ENCODE measurements at regions not wholly inside any gene's neighbourhood (a gene's known extent, or its start where the extent isn't known, plus 50 kb on each side); places are given as distances from the start of the nearest gene placed in this dataset.

GRCh38 chrX:22325096-22325495 lies 52.4 kb downstream of the CBLL2 start:
- DNase-seq: peak; percentile 85

DNA sequence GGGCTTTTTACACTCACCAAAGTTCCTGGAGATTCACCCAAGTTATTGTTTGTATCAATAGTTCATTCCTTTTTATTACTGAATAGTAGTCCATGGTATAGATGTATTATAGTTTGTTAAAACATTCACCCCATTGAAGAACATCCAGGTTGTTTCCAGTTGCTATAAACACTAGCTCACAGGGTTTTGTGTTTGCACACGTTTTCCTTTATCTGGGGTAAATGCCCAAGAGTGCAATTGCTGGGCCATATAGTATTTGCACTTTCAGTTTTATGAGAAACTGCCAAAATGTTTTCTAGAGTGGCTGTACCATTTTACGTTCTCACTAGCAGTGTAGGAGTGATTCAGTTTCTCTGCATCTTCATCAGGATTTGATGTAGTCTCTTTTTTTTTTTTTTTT lies 57.1 kb downstream of the CBLL2 start:
- DNase-seq: no peak

- DNase-seq: peak; percentile 23
Observed at GRCh38 chrX:22338740-22339139, 66.0 kb downstream of the CBLL2 start.

DNA sequence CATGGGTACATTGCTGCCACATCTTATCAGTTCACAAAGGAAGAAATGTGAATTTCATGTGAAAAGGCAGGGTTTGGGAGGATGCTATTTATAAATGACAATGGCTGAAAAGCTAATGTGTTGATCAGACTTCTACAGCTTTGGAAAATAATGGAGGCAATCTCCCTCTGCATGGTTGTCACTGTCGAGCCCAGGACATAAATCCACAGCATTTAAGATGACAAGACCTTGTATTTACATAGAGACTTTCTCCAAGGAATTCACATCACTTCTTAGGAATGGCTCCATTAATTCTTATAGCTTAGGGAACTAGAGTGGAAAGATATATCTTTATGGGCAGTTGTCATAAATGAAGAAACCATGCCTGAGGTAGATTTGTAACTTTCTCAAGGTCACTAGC lies 66.7 kb downstream of the CBLL2 start:
- DNase-seq: no peak

- peak; percentile 39 for DNase-seq
Observed at GRCh38 chrX:22340022-22340616, 67.4 kb downstream of the CBLL2 start.

DNA sequence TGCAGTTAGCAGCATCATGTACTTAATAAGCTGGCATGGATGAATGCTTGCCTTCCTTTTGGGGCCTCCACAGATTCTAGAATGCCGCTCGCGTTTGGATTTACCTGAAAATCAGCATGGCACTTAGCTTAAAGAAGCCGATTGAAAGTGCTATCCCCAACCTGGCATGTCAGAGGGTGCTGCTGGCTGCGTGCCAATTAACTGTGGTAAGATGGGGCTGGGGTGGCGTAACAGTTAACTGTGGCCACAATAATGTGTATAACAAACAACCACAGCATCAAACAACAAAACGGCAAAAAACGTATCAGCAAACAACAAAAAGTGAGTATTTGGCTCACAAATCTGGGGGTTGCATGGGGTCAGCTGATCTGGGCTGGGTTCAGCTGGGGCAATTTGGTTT lies 70.5 kb downstream of the CBLL2 start:
- no peak for DNase-seq

- DNase-seq: peak; percentile 59
Observed at GRCh38 chrX:22345884-22346283, 73.2 kb downstream of the CBLL2 start.

DNA sequence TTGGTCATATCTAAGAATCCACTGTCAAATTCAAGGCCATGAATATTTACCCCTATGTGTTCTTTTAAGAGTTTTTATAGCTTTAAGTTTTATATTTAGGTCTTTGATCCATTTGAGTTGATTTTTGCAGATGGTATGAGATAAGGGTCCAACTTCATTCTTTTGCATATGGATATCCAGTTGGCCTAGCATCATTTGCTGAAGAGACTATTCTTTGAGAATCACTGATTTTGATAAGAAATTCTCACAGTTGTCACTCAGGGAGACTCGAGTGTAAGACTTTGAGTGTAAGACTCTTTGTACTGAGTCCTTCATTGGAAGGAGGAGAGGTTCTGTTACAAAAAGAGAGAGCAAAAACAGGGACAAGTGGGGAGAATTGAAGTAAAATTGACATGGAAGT lies 74.8 kb downstream of the CBLL2 start:
- DNase-seq: no peak

DNA sequence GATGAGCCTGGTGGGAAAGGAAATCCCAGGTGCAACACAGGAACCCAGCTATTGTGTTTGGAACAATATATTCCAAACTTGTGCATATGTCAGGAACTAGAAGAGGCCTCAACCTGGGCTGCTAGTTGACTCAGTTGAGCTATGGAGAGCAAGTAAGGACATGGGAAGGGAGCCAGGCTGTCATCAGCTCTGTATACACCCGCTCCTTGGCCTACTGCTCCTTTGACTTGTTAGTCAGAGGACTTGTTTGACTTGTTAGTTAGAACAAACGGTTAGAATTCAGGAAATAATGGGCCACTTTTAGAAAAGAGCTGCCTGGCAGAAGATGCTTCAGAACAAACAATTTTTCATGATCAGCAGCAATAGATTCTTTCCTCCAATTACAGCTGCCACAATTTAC lies 76.4 kb downstream of the CBLL2 start:
- DNase-seq: no peak

GRCh38 chrX:22351076-22351475 lies 78.4 kb downstream of the CBLL2 start:
- DNase-seq: no peak

DNA sequence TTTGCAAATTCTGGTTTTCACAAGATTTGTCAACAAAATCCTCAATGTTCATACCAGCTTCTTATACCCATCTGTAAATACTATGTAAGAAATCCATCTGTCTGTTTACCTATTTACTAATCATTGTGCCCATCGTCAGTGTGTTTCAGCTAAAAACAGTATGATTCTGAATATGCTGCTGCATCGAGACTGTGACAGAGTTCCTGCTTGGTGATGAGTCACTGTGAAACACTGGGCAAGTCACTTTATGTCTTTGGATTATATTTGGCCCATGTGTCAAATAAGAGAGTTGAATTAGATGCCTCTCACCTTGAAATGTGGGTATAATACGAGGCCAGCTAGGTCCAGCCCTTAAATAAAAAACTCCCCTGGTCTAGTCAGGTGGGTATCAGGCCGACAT lies 79.3 kb downstream of the CBLL2 start:
- DNase-seq: no peak

DNA sequence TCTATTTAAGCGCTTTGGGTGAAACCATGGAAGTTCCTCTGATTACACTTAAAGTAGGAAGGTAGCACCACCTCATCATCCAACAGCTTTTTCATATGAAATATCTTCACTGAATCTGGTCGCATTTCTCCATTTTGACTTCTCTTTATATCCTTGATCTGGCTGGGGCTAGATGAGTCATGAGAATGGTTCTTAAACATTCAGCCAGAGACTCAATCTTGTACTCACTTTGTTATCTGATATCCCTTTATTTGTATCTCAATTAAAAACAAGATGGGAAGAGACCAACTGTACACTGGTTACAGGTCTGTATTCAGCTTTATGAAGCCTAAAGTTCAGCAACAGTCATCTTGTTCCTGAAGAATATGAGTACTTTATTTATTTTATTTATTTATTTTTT lies 84.9 kb downstream of the CBLL2 start:
- DNase-seq: peak; percentile 11

- no peak for DNase-seq
Observed at GRCh38 chrX:22360129-22360528, 87.4 kb downstream of the CBLL2 start.

GRCh38 chrX:22365460-22365859 lies 92.7 kb downstream of the CBLL2 start:
- DNase-seq: peak; percentile 87

DNA sequence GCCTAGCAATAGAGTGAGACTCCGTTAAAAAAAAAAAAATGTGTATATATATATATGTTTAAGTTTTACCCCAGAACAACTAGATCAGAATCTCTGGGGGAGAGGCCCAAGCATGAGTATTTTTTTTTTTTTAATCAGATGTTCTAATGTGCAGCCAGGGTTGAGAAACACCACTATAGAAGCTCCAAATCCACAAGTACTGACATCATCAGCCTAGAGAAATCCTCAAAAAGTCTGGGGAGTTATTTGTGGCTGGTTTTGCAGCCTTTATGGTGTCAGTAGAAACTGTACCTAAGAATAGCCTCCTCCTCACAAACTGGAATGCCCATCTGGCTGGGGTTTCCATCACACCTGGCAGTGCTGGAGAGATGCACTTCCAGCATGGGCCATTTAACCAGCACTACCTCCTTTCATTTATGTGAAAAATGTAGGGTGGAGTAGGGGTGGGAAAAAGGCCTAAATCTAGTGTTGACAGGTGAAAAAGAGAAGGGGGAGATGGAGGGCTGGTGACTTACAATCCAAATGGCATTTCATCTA lies 93.5 kb downstream of the CBLL2 start:
- peak; percentile 56 for DNase-seq

- no peak for DNase-seq
Observed at GRCh38 chrX:22366906-22367305, 94.2 kb downstream of the CBLL2 start.

GRCh38 chrX:22373094-22373493 lies 100.4 kb downstream of the CBLL2 start:
- no peak for DNase-seq

DNA sequence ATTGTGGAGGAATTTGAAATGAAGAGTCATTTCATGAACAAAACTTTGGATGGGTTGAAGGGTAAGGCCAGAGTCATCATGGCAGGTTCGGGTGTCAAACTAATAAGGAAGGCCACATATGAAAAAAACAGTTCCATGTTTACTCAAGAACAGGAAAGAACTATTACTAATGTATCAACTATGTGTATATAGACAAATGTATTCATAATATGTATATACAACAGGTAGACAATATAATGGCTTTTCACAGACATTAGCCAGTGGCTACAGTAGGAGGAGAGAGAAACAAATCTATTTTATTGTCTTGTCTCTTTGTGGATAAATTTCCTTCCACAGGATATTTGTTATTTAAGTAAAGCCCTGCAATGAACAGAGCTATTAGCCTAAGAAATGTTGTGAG lies 101.1 kb downstream of the CBLL2 start:
- DNase-seq: no peak

DNA sequence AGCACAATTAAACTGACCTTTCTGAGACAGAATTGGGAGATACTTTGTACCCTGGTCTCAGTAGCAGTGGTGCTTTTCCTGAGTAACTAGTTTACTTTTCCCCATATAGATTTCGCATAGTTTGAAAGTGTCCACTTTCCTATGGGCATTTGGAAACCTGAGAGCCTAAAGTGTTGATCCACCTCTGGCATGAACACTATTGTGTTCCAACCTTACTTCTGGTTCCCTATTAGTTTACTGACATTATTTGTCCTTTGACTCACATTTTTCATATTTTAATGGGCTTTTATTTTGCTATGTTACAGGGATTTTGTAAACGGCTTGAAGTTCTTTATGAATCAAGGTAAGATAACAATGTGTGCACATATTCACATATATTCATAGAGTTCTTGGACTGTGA lies 103.7 kb downstream of the CBLL2 start:
- DNase-seq: no peak

GRCh38 chrX:22378296-22378695 lies 105.6 kb downstream of the CBLL2 start:
- no peak for DNase-seq

GRCh38 chrX:22383988-22384387 lies 111.3 kb downstream of the CBLL2 start:
- no peak for DNase-seq

- DNase-seq: peak; percentile 65
Observed at GRCh38 chrX:22389556-22390179, 117.0 kb downstream of the CBLL2 start.

DNA sequence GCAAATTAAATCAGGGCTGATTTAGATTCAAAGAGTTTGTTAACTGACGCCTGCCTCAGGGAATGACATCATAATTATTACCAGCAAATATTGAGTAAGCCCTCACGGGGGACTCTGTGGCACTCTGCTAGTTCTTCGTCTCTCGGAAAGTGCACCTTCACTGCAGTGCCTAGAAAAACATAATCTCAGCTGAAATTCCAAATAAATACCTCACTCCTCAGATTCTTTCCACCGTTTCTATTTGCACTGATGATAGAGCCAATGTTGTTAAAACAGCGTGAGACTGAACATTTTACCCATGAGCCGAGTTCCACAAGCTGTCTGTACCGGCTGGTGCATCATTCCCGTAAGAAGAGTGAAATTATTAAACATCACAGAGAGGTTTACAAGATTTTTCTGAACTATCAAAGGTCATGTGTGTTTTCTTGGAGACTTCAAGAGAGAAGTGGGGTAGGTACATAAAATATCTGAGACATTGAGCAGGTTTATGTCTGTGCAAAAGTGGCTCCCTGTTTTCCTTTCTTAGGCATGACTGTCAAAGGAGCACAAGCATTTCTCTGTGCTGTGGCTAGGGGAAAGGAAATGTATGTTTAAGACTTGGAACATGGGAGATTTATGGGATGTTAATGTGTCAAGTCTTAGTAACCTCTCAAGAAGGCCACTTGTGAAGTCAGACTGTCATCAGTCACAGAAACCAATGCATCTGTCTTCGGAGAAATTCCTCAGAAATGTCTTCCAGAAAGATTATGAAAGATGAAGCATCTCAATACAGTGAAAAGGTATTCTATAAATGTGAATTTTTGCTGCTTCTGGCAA lies 119.6 kb downstream of the CBLL2 start:
- DNase-seq: peak; percentile 76

- DNase-seq: peak; percentile 47
Observed at GRCh38 chrX:22395372-22395771, 122.7 kb downstream of the CBLL2 start.
